Right forelimb (tissue), 1 donor: ENCODE measurements at regions not wholly inside any gene's neighbourhood (a gene's known extent, or its start where the extent isn't known, plus 50 kb on each side); places are given as distances from the start of the nearest gene placed in this dataset.
"Not testable (repeated sequence)": the region's sequence is repeated elsewhere in the genome, so short reads cannot be mapped to it uniquely, and the experiment has no call there.

Experiments
- DNase-seq: peaks from one replicate; pipeline ENCODE4 v3.0.0-alpha.2; 2018

DNA sequence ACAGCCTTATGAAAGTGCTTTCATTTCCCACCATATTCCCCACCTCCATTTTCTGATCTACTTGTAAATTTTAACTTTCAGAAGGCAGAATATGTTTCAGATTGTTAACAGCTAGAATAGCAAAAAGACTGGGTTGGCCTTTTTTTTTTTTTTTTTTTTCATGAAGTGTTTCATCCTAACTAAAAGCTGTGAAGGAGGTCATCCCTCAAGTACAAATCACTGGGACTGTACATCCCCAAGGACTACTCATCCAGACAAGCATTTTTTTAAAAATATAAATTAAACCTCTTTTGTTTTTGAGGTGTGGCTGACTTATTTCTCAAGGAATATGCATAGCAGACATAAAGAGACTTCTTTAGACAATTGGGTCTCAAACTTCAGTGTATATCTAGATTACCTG is 542.1 kb upstream of the TUSC1 start:
- DNase-seq = no peak

DNA sequence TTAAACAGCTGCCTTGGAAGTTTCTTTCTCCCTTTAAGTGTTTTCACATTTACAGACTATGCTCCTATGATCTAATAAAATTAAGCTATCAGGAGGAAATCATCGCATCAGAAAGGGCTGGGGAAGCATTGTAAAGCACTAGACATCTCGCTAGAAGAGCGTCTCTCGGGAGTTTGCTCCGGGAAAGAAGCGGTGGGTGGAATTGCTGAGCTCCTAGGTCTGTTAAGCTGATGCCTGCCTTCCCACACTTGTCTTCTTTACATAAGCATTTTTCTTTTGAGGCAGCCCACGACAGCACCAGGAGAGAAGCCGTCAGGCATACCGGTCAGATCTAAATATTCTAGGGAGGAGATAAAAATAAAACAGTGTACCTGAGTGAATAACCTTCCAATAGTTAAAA is 541.7 kb upstream of the TUSC1 start:
- no peak for DNase-seq

DNA sequence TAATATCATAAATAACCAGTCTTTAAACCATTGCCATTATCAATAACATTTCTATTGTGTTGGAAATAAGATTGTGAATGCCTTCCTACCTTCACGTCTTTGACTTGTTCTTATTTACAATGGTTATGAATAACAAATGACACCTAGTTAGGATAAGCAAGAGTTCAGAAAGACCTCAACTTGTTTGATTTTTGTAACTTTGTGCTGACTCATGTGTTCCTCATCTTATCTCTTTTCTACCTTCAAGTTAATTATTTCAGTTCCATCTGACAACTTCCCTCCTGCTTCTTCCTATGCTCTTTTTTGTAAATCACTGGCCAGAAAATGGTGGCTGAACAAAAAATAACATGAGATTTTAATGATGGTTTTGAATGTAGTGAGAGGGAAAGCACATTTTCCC is 538.5 kb upstream of the TUSC1 start:
- DNase-seq = no peak

DNA sequence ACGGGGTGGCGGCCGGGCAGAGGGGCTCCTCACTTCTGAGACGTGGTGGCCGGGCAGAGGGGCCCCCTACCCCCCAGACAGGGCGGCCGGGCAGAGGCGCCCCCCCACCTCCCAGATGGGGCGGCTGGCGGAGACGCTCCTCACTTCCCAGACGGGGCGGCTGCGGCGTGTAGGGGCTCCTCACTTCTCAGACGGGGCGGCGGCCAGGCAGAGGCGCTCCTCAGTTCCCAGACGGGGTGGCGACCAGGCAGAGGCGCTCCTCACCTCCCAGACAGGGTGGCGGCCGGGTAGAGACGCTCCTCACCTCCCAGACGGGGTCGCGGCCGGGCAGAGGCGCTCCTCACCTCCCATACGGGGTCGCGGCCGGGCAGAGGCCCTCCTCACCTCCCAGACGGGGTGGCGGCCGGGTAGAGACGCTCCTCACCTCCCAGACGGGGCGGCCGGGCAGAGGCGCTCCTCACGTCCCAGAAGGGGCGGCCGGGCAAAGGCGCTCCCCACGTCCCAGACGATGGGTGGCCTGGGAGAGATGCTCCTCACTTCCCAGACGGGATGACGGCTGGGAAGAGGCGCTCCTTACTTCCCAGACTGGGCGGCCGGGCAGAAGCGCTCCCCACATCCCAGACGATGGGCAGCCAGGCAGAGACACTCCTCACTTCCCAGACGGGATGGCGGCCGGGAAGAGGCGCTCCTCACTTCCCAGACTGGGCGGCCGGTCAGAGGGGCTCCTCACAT is 536.6 kb upstream of the TUSC1 start:
- DNase-seq = not testable (repeated sequence)

DNA sequence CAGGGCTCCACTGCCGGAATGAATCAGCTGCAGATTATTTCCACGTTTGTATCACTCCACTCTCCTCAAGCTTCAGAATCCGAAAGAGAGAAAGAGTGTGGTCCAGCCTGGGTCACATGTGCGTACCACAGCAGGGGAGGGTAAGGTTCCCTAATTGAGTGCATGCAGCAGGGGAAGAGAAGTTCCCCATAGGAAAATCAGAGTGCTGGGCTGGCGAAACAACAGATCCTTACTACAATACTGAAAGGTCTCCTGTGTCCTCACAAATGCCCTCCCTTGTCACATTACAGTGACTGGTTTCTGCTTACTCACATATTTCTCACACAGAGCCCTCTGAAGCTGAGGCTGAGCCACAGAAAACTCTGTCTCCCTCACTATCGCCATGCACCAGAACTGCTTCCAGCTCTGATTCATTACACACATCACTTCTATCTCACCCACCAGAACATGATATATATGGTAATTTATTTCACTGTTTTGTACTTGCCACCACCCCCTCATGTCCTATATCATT is 532.2 kb upstream of the TUSC1 start:
- DNase-seq = no peak

DNA sequence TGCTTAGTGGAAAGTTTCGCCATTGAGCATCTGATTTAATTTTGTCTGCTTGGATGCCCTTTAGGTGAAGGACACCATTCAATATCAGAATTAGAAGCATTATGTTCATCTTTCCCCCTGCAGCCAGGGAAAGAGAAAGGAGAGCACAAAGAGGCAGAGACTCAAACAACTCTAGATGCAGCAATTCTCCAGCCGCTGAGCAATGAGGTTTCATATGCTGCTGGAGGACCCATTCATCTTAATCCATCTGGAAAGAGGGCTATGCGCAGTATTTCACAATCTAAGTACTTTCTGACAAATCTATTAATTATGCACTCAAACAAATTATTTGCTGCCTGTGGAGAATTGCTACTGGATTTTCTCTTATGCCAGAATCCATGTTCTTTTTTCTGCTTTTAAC is 527.0 kb upstream of the TUSC1 start:
- no peak for DNase-seq

DNA sequence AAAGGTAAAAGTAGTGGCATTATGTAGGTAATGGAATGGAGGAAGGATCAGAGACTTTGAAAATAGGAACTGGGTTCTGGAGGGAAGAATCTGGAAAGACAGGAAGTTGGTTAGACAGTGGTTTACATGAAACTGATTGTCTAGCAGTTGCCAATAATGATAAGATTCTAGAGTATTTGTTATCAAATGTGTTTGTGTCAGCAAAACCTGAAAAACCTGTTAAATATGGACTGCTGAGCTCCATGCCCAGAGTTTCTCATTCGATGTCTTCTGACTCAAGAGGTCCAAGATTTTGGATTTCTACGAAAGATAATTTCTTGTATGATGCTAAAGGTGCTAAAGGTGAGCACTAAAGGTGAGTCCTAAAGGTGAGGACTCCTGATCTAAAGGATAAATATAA is 515.0 kb upstream of the TUSC1 start:
- no peak for DNase-seq

DNA sequence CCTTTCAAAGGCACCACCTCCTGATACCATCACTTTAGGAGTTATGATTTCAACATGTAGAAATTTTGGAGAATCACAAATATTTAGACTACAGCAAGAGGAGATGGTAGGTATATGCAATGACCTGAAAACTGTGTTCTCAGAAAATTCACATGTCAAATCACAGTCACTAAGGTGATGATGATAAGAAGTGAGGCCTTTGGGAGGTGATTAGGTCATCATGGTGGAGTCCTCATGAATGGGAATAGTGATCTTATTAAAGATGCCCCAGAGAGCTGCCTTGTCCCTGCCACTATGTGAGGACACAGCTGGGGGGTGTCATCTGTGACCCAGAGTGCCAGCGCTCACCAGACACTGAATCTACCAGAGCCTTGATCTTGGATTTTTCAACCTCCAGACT is 513.5 kb upstream of the TUSC1 start:
- DNase-seq = no peak

DNA sequence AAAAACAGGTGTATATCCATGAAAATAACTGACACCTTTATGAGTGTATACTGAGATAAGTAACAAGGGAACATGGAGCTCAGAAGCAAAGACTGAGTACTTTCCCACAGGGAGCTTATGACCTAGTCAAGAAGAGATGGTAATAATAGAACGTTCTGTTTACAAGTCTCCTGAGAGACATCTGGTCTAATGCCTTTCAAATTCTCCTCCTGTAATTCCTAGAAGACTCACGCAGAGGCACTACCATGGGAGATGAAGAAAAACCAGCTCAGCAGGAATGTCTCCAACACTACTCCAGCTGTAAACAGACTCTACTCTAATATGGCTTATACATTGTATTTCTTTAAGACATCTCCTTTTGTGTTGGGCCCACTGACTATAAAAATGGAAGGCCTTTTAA is 503.6 kb upstream of the TUSC1 start:
- no peak for DNase-seq

DNA sequence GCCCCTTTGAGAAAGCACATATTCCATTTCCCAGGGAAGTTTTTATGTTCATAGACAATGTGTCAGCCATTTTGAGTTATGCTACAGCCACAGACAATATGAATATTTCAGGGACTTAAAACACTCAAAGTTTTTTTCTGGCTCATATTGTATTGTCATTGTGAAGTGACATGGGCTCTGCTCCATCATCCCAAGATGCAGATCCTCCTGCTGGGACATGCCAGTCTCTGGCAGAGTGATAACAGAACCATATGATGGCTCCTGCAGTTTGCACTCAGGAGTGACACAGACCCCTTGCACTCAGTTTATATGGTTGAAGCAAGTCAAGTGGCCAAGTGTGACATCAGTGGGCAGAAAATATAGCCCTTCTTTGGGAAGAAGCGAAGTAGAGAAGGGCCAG is 498.4 kb upstream of the TUSC1 start:
- no peak for DNase-seq

DNA sequence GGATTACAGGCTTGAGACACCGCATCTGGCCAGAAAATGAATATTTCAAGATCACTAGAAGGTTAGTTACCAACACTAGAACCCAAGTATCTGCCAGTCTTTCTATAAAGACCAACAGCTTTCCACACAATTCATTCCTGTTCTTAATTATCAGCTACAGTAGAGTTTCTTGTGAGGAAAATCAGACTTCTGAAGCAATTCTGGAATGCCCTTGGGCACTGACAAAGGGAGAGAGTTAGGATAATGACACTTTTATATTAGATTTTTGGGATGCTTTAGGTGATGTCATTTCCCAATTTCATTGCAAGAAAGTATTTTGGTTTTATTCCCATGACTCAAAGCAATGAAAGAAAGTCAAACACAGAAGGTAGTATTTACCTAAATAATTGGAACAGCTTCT is 497.0 kb upstream of the TUSC1 start:
- no peak for DNase-seq

DNA sequence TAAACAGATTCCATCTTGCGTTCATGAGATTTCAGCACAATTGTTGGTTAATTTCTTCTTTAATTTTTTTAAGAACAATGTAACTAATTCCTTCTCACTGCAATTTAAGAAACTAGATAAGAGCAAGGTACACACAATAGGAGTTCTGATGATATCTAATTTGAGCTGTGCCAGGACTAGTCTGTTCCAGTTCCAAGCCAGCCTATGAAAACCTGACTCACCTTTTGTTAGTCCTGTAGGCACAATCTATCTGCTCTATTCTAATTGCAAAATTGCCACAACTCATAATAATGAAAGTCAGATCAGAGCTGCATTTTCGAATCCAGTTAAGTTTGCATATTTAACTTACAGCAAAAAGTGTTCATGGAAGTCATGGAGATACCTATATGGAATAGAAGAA is 494.1 kb upstream of the TUSC1 start:
- no peak for DNase-seq

DNA sequence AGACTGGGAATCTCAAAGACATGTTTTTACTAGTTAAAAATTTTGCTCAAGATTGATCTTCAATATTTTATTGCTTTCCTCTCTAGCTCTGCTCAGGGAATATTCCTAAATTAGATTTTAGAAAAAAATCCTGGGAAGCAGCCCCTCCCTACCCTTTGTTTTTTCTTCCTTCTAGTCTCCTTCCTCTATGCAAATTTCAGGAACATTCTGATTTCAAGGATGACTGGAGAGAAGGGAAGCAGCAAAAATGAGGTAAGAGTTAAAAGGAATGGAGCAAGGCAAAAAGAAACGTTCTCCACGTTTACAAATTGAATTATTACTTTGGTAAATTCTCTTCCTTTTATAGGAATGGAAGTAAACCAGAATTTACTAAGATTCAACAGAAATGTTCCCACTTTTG is 493.4 kb upstream of the TUSC1 start:
- no peak for DNase-seq

DNA sequence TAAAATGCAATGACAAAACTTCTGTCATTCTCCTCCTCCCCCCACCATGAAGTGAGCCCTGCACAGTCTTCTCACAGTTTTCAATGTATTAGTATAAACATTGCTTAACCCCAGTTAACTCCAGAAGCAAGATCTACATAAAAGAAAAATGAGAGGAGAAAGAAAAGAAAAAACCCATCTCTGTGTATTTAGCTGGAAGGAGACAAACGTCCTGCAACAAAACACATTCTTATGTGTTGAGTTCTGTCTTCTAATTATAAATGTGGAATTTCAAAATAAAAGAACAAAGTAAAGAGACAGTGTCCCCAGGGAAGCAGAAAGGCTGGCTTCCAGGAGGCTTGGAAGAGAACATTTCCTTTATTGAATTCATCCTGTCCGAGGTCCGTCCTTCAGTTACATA is 491.9 kb upstream of the TUSC1 start:
- DNase-seq = no peak

DNA sequence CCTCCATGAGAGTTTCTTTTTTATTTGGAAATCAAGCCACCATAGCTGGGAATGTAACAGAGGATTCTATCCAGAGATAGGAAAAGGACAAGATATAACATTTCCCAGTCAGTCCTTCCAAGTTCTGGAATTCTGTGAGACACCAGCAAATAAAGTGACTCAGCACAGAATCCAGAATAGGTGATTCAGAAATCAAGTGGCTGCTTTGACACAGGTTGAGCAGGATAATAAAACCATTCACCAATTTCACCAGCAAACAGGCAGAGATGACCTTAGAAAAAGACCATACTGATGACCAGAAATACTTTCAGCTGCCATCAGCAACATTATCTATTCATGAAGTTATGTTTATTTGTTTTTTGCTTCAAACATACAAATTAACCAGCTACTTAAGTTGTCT is 491.5 kb upstream of the TUSC1 start:
- no peak for DNase-seq

DNA sequence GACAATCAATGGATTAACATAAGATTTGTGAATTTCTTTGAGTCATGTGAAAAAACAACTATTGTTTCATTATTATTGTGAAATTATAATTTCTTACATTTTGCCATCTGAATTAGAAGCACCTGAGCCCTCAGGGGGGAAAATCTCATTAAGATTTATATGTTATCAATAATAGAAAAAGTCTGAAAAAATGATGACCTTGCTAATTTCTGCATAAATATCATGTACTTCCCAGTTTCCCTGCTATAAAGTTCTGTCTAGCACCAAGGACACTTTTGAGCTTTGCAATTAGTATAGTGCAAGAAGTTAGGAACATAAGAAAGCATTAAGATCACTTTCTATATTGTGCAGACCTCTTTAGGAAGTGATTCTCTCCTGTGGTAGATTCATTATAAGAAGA is 488.3 kb upstream of the TUSC1 start:
- no peak for DNase-seq

DNA sequence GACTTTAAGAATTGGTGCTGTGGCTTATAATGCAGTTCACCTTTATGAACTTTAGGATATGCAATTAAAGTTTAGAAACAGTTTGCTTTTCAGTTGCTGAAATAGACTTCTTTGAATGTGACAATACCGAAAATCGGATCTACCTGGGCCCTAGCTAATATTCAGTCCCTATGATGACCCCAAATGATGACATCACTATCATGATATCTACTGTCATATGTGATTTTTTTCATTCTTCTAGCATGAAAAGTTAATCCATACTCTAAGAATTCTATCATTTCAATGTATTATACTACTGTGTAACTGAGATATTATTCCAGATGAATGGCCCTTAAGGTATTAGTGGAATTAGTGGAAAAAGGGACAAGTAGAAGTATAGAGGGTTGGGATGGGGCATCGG is 487.2 kb upstream of the TUSC1 start:
- DNase-seq = no peak

DNA sequence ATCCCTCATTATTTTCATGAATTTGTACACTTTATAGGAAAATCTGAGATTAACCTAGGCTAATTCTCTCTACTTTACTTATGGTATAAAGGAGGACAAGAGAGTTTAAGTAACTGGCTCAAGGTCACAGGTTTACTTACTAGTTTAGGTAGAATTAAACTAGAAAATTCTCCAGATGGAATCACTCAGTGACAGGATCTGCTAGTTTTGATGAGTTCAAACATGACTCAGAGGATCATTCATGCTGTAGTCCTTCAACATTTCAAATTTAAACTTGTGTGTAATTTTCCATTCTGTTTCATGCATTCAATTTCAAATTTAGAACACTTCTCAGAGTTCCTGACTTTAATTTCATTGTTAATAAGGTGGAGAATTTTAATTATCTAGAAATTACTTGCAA is 485.7 kb upstream of the TUSC1 start:
- no peak for DNase-seq

DNA sequence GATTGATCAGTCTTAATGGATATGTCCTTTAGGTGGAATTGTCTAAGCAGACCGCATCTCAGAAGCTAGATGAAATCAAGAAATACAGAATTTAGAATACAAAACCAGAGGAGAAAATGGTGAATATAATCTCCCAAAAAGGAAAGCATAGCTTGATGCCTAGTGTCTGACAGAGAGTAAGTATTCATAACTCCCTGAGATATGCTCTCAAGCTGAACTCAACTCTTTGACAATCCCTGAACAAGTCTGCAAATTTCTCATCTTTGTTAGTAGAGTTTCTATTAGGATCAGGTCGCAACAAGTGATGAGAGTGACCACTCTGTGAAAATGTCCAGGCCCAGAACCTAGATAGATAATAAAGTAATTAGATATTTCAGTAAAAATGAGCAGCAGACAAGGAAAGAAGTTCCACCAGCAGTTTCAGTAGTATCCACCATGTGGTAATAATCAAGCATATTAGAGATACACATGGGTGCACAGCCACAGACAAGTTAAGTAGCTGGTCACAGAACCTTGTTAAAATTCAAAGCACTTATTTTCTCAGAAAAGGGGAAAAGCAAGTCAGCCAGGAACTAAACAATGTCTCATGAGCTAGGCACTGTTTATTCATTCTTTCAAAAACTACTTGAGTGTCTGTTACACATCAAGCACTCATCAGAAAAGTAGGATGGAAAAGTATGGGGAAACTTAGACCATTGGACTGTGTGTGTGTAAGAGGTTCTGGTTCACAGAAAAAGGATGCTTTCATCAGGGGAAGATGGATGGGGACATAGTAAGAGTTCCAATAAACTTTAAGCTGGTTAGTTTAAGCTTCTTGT is 481.5 kb upstream of the TUSC1 start:
- no peak for DNase-seq

DNA sequence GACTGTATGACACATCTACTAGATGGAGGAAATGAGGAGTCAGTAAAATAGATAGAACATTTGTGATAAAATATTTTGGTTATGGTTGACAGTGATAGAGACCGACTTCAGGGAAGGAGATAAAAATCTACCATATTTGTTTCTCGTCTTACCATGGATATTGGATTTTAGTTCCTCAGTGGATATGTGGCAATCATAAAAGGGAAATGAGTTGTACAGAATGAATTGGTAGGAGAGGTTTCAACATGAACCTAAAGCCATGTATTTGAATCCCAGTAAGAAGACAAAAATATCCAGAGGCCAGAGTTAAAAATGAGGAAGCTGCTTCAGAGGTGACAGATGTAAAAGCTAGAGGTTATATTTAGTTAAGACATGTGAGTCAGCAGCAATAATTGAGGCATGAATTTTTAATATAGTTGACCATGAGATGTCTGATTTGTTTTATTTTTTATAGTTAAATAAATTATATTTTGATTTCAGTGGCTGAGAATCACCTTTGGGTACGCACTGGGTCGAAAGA is 480.4 kb upstream of the TUSC1 start:
- DNase-seq = no peak

DNA sequence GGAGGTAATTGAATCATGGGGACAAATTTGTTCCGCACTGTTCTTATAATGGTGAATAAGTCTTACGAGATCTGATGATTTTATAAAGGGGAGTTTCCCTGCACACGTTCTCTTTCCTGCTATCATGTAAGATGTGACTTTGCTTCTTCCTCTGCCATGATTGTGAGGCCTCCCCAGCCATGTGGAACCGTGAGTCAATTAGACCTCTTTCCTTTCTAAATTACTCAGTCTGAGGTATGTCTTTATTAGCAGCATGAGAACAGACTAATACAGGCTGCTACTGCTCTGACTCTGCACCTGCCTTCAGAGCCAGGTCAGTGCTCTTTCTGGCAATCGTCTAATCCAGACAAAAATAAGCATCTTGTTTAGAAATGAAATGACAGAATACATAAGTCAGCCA is 479.2 kb upstream of the TUSC1 start:
- no peak for DNase-seq

DNA sequence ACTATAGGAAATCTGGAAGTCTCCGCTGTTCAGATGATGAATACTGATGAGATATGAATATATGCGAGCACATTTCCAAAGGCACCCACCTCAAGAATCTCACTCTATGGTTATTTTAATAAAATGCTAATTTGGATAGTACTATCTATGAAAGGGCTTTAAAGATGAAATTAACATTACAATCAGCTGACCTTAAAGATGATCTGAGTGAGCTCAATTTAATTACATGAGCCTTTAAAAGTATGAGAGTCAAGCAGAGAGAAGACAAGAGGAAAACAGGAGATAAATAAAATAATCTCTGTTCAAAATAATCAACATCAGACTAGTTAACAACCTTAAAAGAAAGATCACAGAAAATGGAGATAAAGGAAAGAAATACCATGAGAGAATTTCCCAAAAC is 474.1 kb upstream of the TUSC1 start:
- no peak for DNase-seq

DNA sequence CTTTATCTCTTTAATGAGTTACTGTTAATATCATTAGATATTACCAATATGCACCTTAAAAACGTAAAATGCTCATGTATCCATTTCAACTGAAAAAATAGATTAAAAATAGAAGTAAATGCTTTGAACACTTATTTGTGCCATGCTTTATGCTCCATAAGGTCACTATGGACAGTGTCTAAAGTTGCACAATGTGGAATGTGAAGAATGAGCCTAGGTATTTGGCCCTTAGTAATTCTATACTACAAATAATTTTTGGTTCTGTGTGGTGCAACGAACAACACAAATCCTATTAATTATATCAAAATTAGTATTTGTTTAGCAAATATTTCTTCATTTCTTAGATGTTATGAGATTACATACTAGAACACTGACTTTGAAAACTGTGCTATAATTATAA is 469.9 kb upstream of the TUSC1 start:
- DNase-seq = no peak

DNA sequence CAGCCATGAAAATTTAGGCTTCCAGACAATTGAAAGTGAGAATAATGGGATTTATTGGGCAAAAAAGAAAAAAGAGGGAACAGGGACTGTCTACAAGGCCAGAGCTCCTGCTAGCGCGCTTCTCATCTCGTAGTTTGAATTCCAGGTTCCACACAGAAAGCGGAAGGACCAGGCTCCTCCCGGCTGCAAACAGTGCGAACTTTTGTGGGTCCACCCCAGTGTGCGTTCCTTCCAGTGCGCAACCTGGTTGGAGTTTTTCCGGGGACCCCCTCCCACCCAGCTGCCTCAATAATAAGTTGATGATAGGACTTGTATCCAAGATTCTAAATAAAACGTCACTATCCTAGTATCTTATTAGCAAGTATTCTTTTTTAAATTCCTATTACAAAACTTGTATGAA is 467.7 kb upstream of the TUSC1 start:
- no peak for DNase-seq
